ENCODE measurements at regions not wholly inside any gene's neighbourhood (a gene's known extent, or its start where the extent isn't known, plus 50 kb on each side); places are given as distances from the start of the nearest gene placed in this dataset.

DNA sequence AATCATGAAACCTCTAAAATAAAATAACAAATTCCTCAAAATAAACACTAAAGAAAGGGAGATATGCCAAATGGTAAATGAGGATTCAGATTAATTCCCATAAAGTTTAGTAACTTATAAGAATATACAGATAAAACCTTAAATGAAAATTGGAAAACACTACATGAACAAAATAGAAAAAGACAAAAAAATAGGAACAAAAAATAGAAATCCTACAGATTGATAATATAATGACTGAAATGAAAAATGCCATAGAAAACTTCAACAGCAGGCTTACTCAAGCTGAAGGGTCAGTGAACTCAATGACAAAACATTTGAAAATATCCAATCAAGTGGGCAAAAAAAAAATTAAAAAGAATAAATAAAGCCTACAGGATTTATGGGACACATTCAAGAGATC is 1784.8 kb downstream of the PCDH9 start:
- Histone ChIP-seq H2BK15ac (ENCODE audit: low read depth, low read length) (no peak overlapping the region), H4K20me1 (ENCODE audit: insufficient read depth, low read length) (no peaks in the 10 kb centered on the region), H2BK120ac (ENCODE audit: low read depth, low read length) (no peak overlapping the region), H4K5ac (ENCODE audit: low read depth, low read length) (no peak overlapping the region), H3K23ac (ENCODE audit: low read depth, low read length) (no peak overlapping the region), H3K9me3 (ENCODE audit: control insufficient read depth, insufficient read depth, low read length) (peaks cover 3% of the 10 kb centered on the region), H3K27ac (ENCODE audit: insufficient read depth, low read length) (no peak overlapping the region), H3K27me3 (ENCODE audit: control insufficient read depth, insufficient read depth, low read length) (no peaks in the 10 kb centered on the region), H2AK9ac (replicated peaks; ENCODE audit: low read depth, low read length, poor library complexity) (no peak overlapping the region), H2BK20ac (ENCODE audit: low read depth, low read length) (no peak overlapping the region), H3K4me1 (ENCODE audit: control insufficient read depth, insufficient read depth, low read length) (no peaks in the 10 kb centered on the region), H3K4me2 (ENCODE audit: low read depth, low read length) (no peak overlapping the region), H2BK5ac (ENCODE audit: low read depth, low read length, poor library complexity, severe bottlenecking) (no peak overlapping the region), H3K4me3 (ENCODE audit: insufficient read depth, low read depth, low read length) (no peak overlapping the region), H2AK5ac (ENCODE audit: low read depth, low read length) (no peak overlapping the region), H3K18ac (ENCODE audit: low read depth, low read length) (no peak overlapping the region), H2AFZ (replicated peaks; ENCODE audit: low read length, poor library complexity) (no peak overlapping the region), H3K36me3 (ENCODE audit: control insufficient read depth, insufficient read depth, low read length) (no peaks in the 10 kb centered on the region), H3K56ac (ENCODE audit: extremely low read depth, insufficient read depth, low read length) (no peak overlapping the region), H3K79me1 (ENCODE audit: low read depth in 1 of 2, low read length in 2 of 2) (no peaks in the 10 kb centered on the region), H3K9ac (ENCODE audit: low read depth, low read length) (no peak overlapping the region), H4K8ac (ENCODE audit: low read depth in 2 of 2, low read length in 2 of 2) (no peak overlapping the region), H3K4ac (ENCODE audit: low read depth, low read length) (no peak overlapping the region), H3K9me1 (ENCODE audit: insufficient read depth, low read length) (no peaks in the 10 kb centered on the region), H3K14ac (replicated peaks; ENCODE audit: low read depth, low read length) (no peak overlapping the region), H4K91ac (ENCODE audit: insufficient read depth, low read depth, low read length) (no peak overlapping the region)
- DNase-seq (no peak), ATAC-seq (ENCODE audit: low read depth) (no peak)
- POLR2A ChIA-PET (ENCODE audit: unreplicated experiment) = no interaction called here
- TF ChIP-seq, protein P1, sequence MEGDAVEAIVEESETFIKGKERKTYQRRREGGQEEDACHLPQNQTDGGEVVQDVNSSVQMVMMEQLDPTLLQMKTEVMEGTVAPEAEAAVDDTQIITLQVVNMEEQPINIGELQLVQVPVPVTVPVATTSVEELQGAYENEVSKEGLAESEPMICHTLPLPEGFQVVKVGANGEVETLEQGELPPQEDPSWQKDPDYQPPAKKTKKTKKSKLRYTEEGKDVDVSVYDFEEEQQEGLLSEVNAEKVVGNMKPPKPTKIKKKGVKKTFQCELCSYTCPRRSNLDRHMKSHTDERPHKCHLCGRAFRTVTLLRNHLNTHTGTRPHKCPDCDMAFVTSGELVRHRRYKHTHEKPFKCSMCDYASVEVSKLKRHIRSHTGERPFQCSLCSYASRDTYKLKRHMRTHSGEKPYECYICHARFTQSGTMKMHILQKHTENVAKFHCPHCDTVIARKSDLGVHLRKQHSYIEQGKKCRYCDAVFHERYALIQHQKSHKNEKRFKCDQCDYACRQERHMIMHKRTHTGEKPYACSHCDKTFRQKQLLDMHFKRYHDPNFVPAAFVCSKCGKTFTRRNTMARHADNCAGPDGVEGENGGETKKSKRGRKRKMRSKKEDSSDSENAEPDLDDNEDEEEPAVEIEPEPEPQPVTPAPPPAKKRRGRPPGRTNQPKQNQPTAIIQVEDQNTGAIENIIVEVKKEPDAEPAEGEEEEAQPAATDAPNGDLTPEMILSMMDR (conservative IDR thresholded peaks at IDR 0.05; ENCODE audit: low read depth, low read length) = no peak
- no peak for TF ChIP-seq CEBPB (IDR thresholded peaks at IDR 0.05; ENCODE audit: low read depth, low read length)
- no peak for TF ChIP-seq CHD1 (IDR thresholded peaks at IDR 0.05; ENCODE audit: low read depth, low read length)
- dilution Hi-C loops (cut with HindIII; ENCODE audit: low sequenced_read_pairs, unreplicated experiment) = no loop called here
- no TSS peak for BruUV-seq (replicated peaks)
- in situ Hi-C loops (cut with MboI; ENCODE audit: low sequenced_read_pairs) = no loop called here
- intact Hi-C loops (cut with micrococcal nuclease) = no loop called here
- CTCF ChIA-PET = no interaction called here
